Activated T-helper 1 cell treated with anti-CD3 and anti-CD28 coated beads, Interleukin-2, amount 50 U/mL, for 16 hours (primary cell): ENCODE measurements at regions not wholly inside any gene's neighbourhood (a gene's known extent, or its start where the extent isn't known, plus 50 kb on each side); places are given as distances from the start of the nearest gene placed in this dataset.

Experiments used
- DNase-seq, 2 donors: peaks; one replicate each; pipeline ENCODE4 v3.0.0-alpha.2; 2020; ENCODE audit warnings: low read depth in 1 of 2, low spot score in 1 of 2

DNA sequence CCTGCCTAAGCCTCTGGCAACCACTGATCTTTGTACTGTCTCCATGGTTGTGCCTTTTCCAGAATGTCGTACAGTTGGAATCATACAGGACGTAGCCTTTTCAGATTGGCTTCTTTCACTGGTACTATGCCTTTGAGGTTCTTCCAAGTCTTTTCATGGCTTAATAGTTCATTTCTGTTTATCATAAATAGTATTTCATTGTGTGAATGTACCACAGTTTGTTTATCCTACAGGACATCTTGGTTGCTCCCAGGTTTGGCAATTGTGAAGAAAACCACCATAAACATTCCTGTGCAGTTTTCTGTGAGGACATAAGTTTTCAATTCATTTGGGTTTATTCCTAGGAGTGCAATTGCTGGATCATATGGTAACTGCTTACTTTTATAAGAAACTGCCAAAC lies 190.6 kb upstream of the RAB4A start:
- DNase-seq: no peak

DNA sequence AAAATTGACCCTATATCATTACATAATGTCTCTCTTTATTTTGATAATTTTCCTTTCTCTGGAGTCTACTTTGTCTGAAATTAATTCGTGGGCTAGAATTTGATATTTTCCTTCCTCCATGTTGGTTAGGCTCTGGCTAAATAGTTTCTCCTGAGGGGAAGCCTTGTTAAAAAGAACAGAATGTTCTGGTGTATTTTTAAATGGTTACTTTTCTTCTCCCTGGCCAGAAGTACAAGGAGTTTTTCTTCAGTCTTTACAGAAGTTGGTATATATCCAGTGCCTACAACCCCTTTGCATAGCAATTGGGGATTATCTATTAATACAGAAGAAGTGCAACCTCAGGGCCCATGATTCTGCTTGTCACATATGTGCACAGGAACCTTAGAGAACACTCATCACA lies 185.6 kb upstream of the RAB4A start:
- no peak for DNase-seq

- DNase-seq: no peak
Observed at GRCh38 chr1:229086091-229086490, 184.8 kb upstream of the RAB4A start.

- no peak for DNase-seq
Observed at GRCh38 chr1:229086686-229087085, 184.2 kb upstream of the RAB4A start.

DNA sequence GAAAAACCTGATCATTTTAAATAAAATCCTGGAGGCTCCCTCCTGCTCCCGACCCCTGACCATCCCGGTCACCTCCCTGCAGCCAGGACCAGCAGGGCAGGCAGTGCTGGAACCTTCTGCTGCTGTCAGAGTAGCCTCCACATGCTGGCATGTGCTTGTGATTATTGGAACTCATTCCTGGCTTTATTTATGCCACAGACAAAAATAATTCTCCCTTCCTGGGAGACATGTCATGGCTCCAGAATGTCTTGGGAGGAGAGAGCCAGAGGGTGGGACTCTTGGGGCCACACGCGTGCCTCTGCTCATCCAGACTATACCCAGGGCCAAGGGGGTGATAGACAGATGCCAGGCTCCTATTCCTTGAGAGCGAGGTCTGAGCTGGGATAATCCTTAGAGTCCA lies 183.6 kb upstream of the RAB4A start:
- DNase-seq: no peak

- DNase-seq: no peak
Observed at GRCh38 chr1:229087906-229088305, 183.0 kb upstream of the RAB4A start.

GRCh38 chr1:229088711-229089110 lies 182.2 kb upstream of the RAB4A start:
- DNase-seq: no peak

GRCh38 chr1:229089586-229090208 lies 181.2 kb upstream of the RAB4A start:
- no peak for DNase-seq

DNA sequence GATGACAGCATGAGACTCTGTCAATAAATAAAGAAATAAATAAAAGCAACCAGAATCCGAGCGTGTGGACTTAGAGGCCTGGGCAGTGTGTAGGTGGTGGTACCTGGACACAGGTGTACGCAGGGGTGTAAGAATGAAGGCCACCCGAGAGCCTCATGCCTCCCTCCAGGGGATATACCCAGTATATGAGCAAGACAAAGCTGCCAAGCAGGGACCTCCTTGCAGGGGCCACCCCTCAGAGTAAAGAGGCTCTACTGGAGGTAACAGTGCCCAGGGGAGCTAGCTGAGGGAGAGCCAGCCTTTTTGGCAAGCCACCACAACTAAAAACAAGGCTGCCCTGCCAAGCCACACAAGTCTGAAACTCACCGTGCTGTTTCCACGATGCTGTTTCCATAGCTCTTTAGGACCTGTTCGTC lies 179.2 kb upstream of the RAB4A start:
- DNase-seq: no peak

- no peak for DNase-seq
Observed at GRCh38 chr1:229092377-229093237, 178.3 kb upstream of the RAB4A start.

- DNase-seq: no peak
Observed at GRCh38 chr1:229093238-229093540, 177.7 kb upstream of the RAB4A start.

DNA sequence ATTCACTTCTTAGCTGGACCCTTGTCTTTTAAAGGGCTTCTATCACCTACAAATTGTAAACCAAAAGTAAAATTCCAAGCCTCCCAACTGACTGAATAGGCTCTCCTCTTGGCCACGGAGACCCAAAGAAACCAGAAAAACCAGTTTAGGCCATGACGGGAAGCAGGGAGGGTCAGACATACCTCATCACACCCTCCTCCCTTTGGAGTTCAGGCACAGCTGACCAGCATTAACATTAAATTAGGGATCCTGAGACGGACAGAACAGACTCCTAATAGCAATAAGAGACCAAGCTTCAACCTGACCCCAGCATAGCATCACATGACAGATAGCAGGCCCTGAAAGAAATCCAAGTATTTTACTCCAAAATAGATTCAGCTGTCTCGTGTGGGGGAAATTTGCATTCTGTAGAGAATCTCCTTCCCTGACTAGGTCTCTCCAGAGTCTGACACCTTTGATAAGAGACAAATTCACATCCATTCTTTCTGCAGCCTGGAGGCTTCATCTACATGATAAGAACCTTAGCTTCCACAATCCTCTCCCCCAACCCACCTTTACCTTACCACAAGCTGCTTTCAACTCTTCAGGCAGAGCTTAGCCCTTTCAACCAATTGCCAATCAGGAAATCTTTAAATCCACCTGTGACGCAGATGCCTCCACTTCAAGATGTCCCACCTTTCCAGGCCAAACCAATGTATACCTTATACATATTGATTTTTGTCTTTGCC lies 177.1 kb upstream of the RAB4A start:
- no peak for DNase-seq

DNA sequence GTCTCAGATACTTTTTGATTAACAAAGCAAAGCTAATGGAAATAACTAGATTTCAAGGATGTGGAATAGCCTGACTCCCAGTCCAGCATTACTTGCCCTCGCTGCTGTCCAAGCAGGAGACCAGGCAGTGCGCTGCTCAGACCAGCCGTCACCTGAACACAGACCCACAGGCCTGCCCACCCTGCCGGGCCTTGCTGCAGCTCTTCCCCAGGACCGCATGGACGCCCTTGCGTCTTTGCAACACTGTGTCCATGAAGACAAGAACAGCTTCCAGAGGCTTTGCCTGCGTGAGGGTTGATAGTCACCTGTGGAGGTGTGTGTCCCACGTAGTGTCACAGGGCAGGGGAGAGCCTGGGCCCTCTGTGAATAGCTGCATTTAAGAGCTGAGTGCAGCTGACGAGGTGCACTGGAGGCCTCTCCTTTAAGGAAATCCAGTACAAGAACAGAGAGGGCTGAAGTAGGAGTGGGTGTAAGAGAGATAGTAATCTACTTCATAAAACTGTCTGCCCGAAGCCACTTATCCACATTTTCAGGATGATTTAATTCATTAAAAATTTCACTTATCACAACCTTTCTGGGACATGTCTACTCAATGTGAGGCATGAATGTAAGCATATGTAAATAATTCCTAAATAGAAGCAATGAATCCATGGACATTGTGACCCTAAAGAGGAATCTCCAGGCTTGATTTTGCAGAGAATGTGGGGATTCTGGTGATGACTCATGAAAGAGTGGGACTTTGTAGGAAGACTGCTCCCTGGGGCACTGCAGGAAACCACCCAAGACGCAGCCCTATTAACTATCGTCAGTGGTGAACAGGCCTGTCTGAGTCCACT lies 176.2 kb upstream of the RAB4A start:
- no peak for DNase-seq

GRCh38 chr1:229095325-229095724 lies 175.6 kb upstream of the RAB4A start:
- DNase-seq: no peak

DNA sequence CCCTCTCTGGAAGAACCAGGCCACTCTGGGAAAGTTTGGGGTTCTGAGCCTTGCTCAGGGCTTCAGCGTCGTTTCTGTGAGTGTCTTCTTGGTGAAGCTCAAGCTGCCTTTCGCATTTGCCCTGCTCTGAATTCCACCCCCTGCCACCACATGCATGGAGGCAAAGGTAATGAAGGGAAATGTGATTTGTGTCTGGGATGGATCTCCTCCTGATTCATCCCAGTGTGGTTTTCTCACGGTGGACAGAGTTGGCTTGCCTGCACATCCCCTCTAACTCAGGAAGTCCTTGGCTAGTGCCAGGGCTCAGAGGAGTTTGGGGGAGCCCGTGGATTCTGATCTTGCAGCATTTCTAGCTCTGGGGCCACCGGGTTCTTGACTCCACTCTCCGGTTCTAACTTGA lies 173.6 kb upstream of the RAB4A start:
- DNase-seq: no peak

- DNase-seq: no peak
Observed at GRCh38 chr1:229098361-229098760, 172.6 kb upstream of the RAB4A start.

- no peak for DNase-seq
Observed at GRCh38 chr1:229098903-229099578, 171.9 kb upstream of the RAB4A start.

DNA sequence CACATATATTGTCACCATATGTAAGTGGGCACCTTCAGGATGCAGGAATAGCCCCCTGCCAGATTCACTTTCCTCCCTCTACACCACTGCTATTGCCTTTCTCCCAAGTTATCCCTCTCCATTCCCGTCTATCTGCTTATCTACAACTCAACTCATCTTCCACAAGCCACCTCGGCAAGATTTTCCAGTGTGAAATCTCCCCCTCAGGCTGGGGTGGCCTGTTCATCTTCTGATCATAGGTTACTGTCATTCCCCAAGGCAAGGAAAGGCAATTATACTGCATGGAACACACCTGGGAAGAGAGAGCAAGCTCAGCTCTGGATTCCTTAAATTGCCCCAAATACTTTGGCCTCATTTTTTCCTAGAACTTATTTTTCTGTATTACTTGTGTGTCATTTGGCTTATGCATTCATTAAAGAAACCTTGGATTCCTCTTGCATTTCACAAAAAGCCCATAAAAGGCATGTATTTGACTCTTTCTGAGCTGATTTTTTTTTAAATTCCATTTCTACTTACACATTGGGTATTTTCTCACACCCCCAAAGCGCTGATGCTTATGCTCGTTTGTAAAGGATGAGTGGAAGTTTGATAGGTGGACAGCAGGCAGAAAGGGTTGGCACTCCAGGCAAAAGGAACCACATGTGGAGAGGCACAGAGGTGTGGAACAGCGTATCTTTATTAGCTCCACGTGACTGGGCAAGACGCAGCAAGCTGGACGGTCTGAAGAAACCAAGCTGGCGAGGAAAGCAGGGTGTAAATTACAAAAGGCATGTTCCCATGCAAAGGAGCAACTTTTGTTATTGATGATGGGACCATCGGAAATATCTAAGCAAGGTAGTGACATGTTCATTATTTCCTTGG lies 169.7 kb upstream of the RAB4A start:
- DNase-seq: no peak

- DNase-seq: no peak
Observed at GRCh38 chr1:229102741-229103391, 168.0 kb upstream of the RAB4A start.
